DND-41 (cell line): ENCODE measurements at regions not wholly inside any gene's neighbourhood (a gene's known extent, or its start where the extent isn't known, plus 50 kb on each side); places are given as distances from the start of the nearest gene placed in this dataset.

Experiments
- EZH2 ChIP-seq: IDR thresholded peaks from 3 replicates; pipeline ENCODE4 v1.6.1; 2012; ENCODE audit warnings: borderline replicate concordance, low read depth, mild to moderate bottlenecking, moderate library complexity, low read length, inconsistent platforms; ENCODE audit not compliant: severe bottlenecking
- TF ChIP-seq, protein P1 (sequence below): IDR thresholded peaks from 2 replicates; pipeline ENCODE4 v1.5.1; 2012; ENCODE audit warnings: borderline replicate concordance, low read length, moderate library complexity, mild to moderate bottlenecking; ENCODE audit not compliant: poor library complexity, severe bottlenecking; ENCODE audit errors: extremely low read depth

DNA sequence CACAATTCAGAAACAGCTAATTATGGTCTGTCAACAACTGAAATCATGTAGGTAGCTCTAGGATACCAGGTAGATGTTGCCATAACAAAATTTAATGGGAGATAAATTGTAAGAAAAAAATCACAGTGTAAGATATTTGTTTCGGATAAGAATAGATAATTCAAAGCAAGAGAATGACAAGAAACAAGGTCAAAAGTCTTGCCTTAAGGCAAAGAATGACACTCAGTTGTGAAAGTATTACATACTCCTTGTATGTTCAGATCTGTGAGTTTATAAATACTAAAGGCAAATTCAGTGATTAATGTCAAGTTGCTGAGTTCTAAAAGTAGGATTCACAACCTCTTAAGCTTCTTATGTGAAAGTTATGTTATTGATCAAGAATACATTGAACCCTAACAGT lies 772.2 kb upstream of the SGO1 start:
- TF ChIP-seq EZH2, result no peak
- TF ChIP-seq, protein P1, sequence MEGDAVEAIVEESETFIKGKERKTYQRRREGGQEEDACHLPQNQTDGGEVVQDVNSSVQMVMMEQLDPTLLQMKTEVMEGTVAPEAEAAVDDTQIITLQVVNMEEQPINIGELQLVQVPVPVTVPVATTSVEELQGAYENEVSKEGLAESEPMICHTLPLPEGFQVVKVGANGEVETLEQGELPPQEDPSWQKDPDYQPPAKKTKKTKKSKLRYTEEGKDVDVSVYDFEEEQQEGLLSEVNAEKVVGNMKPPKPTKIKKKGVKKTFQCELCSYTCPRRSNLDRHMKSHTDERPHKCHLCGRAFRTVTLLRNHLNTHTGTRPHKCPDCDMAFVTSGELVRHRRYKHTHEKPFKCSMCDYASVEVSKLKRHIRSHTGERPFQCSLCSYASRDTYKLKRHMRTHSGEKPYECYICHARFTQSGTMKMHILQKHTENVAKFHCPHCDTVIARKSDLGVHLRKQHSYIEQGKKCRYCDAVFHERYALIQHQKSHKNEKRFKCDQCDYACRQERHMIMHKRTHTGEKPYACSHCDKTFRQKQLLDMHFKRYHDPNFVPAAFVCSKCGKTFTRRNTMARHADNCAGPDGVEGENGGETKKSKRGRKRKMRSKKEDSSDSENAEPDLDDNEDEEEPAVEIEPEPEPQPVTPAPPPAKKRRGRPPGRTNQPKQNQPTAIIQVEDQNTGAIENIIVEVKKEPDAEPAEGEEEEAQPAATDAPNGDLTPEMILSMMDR, result no peak
